GM19043 (cell line): ENCODE measurements at regions not wholly inside any gene's neighbourhood (a gene's known extent, or its start where the extent isn't known, plus 50 kb on each side); places are given as distances from the start of the nearest gene placed in this dataset.
A peak's percentile ranks its signal among the peaks of the same experiment; 100 is the strongest.
"Not testable (repeated sequence)": the region's sequence is repeated elsewhere in the genome, so short reads cannot be mapped to it uniquely, and the experiment has no call there.

Experiments
- ATAC-seq: cut with Tn5 transposase; IDR thresholded peaks from one replicate; pipeline ENCODE4 v1.9.1; 2021; ENCODE audit warnings: low read depth; ENCODE audit not compliant: unreplicated experiment

- no peak for ATAC-seq
Measured at GRCh38 chrX:42175843-42176242, 252.5 kb upstream of the CASK start.

GRCh38 chrX:42157923-42158322, 234.6 kb upstream of the CASK start:
- not testable (repeated sequence) for ATAC-seq

GRCh38 chrX:42151808-42152207, 228.5 kb upstream of the CASK start:
- ATAC-seq: no peak

- no peak for ATAC-seq
Measured at GRCh38 chrX:42149765-42150164, 226.4 kb upstream of the CASK start.

GRCh38 chrX:42149281-42149680, 225.9 kb upstream of the CASK start:
- ATAC-seq: no peak

- no peak for ATAC-seq
Measured at GRCh38 chrX:42143866-42144592, 220.7 kb upstream of the CASK start.

- no peak for ATAC-seq
Measured at GRCh38 chrX:42140320-42140719, 217.0 kb upstream of the CASK start.

GRCh38 chrX:42135583-42136228, 212.4 kb upstream of the CASK start:
- ATAC-seq: no peak

- ATAC-seq: no peak
Measured at GRCh38 chrX:42131856-42132255, 208.5 kb upstream of the CASK start.

GRCh38 chrX:42129022-42129940, 205.9 kb upstream of the CASK start:
- no peak for ATAC-seq

- ATAC-seq: no peak
Measured at GRCh38 chrX:42128587-42128986, 205.2 kb upstream of the CASK start.

- peak; percentile 56 for ATAC-seq
Measured at GRCh38 chrX:42128020-42128419, 204.7 kb upstream of the CASK start.

GRCh38 chrX:42127563-42127962, 204.2 kb upstream of the CASK start:
- ATAC-seq: no peak

GRCh38 chrX:42123369-42123768, 200.0 kb upstream of the CASK start:
- no peak for ATAC-seq

- ATAC-seq: no peak
Measured at GRCh38 chrX:42119076-42119475, 195.7 kb upstream of the CASK start.

GRCh38 chrX:42117318-42117717, 194.0 kb upstream of the CASK start:
- no peak for ATAC-seq

- no peak for ATAC-seq
Measured at GRCh38 chrX:42109428-42109827, 186.1 kb upstream of the CASK start.

- ATAC-seq: no peak
Measured at GRCh38 chrX:42107495-42108488, 184.4 kb upstream of the CASK start.

- ATAC-seq: no peak
Measured at GRCh38 chrX:42106556-42106955, 183.2 kb upstream of the CASK start.
